ENCODE measurements at regions not wholly inside any gene's neighbourhood (a gene's known extent, or its start where the extent isn't known, plus 50 kb on each side); places are given as distances from the start of the nearest gene placed in this dataset.
"Not testable (repeated sequence)": the region's sequence is repeated elsewhere in the genome, so short reads cannot be mapped to it uniquely, and the experiment has no call there.

GRCh38 chr12:131313635-131314034 is 359.9 kb downstream of the ADGRD1 start:
- DNase-seq (ENCODE audit: low spot score): no peak

- no peak for DNase-seq (ENCODE audit: low spot score)
These were observed 360.9 kb downstream of the ADGRD1 start for GRCh38 chr12:131314524-131315090.

DNA sequence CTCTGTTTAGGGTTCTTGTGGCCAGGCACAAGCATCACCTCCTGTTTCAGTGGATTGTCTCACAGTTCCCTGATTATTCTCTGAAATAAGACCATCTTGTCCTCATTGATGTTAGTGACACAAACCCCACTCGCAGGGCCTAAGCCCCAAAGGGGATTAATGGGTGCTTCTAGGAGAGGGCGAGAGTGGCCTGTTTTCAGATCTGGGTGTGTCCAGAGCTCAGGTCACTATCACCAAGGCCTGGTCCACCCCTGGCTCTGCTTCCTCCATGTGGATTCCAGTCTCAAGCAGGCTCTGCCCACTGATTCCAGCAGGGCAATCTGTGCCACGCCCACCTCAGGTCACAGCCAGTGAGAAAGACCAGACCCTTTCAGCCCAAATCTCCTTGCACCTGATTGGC is 361.9 kb downstream of the ADGRD1 start:
- DNase-seq (ENCODE audit: low spot score): no peak

DNA sequence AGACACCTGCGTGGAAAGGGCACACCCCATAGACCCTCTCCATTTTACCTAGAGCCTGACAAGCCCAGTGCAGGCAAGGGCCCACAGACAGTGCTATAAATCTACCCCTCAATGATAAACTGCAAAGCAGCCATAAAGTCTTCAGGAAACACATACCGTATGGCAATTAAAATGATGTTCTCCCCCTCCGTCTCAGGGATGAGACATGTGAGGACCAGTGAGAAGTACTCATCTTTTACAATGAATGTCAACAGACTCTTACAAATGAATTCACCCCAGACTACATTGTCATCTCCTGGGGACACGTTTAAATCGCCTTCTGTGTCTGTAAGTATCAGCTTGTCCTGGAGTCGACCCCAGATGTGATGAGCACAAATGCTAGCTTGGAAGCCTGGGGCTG is 362.7 kb downstream of the ADGRD1 start:
- no peak for DNase-seq (ENCODE audit: low spot score)

- no peak for DNase-seq (ENCODE audit: low spot score)
These were observed 364.5 kb downstream of the ADGRD1 start for GRCh38 chr12:131318045-131318685.

- DNase-seq (ENCODE audit: low spot score): no peak
These were observed 368.3 kb downstream of the ADGRD1 start for GRCh38 chr12:131321988-131322387.

- not testable (repeated sequence) for DNase-seq (ENCODE audit: low spot score)
These were observed 368.8 kb downstream of the ADGRD1 start for GRCh38 chr12:131322460-131322859.

DNA sequence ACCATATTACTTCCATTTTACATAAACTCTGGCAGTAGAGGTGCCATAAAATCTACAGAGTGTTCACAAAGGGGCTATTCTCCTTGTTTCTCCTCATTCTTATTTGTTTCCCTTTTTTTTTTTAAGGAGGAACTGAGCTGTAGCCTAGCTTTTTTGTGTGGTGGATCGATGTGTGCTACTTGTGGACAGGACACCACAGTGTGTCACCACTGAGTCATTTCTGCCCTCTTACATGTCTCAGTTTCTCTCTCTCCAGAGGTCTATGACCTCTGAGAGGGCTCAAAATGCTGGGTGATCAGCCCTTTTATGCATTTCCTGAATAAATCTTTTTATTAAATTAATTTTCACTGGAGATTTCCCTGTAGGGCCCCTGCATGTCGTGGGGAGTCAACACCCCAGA is 370.2 kb downstream of the ADGRD1 start:
- DNase-seq (ENCODE audit: low spot score): no peak

DNA sequence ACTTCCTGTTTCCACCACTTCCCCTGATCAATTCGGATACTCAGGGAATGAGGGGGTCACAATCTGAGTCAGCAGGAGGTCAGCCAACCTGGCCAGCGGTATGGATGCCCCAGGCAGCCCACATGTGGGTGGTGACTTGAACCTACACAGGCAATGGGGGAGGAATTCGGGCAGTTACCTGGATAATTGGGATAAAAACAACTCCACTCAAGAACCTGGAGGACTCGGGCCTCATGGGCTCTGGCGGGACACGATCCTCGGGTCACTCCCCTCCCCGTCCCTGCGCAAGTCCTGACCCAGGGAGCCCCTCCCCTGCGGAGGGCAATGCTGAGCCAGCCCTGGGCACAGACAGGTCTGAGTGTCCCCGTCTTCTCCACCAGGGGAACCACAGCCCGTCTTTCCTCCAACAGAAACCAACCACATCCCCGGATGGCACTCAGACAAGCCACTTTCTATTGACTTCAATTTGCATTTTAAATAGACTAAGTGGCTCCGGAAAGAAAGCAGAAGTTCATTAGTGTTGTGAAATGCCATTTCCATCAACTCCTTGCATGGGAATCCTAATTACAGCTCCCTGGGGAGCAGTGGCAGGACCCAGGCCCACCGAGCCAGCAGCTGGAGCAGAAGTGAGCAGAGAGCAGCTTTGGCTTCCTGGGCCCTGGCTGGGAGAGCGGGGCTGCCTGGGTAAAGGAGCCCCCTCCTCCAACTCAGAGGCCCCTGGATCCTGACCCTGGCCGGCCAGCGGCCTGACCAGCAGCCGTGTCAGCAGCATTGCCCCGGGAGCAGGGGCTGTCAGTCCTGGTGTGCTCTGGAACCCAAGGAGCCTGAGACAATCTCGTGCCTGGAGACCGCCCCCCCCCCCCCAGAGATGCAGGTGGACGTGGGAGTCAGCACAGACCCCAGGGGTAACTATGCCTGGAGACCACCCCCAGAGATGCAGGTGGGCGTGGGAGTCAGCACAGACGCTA is 374.1 kb downstream of the ADGRD1 start:
- DNase-seq (ENCODE audit: low spot score): no peak

- DNase-seq (ENCODE audit: low spot score): not testable (repeated sequence)
These were observed 375.4 kb downstream of the ADGRD1 start for GRCh38 chr12:131328861-131329845.

- DNase-seq (ENCODE audit: low spot score): no peak
These were observed 376.6 kb downstream of the ADGRD1 start for GRCh38 chr12:131330106-131330815.

DNA sequence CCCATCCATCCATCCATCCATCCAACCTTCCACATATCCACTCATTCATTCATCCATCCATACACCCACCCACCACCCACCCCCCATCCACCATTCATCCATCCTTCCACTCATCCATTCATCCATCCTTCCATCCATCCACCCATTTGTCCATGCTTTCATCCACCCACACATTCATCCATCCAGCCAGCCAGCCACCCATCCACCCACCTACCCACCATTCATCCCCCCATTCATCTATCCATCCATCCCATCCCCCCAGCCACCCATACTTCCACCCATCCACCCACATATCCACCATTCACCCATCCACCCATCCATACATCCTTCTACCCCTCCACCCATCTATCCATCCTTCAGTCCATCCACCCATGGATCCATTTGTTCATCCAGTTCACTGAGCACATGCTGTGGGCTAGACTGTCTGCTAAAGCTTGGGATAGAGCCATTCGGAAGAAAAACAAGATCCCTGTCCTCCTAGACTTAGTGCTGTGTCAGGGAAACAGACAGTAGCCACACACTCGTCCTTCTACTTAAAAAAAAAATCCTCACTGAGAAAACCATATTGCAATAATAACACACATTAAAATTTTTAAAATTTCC is 377.5 kb downstream of the ADGRD1 start:
- DNase-seq (ENCODE audit: low spot score): no peak

- DNase-seq (ENCODE audit: low spot score): no peak
These were observed 378.5 kb downstream of the ADGRD1 start for GRCh38 chr12:131332224-131332623.

DNA sequence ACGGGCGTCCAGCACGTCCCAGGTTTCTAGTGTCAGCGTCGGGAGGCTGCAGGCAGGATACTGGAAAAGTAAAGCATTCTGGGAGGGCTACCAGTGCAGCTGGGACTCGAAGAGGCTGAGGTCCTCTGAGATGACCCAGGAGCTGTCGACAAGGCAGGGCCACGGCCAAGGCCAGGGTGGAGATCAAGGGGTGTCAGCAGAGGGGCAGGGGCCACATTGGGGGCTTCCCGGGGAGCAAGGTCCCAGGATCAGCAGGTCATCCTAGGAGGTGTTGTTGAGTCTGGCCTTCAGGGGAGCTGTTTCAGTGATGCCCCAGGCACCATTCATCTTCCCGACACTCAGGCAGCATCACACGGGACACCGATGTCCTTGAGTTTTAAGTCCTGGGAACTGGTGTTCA is 377.8 kb upstream of the SFSWAP start:
- DNase-seq (ENCODE audit: low spot score): no peak

GRCh38 chr12:131333621-131334440 is 377.1 kb upstream of the SFSWAP start:
- no peak for DNase-seq (ENCODE audit: low spot score)

DNA sequence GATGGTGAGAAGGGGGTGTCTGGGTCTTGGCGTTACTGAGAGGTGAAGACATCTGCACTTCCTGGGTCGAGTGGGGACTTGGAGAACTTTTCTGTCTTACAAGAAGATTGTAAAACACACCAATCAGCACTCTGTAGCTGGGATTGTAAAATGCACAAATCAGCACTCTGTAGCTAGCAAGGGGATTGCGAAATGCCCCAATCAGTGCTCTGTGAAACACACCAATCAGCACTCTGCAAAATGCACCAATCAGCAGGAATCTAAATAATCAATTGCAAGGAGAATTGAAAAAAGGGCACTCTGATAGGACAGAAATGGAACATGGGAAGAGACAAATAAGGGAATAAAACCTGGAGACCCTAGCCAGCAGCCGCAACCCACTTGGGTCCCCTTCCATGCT is 376.1 kb upstream of the SFSWAP start:
- DNase-seq (ENCODE audit: low spot score): no peak

DNA sequence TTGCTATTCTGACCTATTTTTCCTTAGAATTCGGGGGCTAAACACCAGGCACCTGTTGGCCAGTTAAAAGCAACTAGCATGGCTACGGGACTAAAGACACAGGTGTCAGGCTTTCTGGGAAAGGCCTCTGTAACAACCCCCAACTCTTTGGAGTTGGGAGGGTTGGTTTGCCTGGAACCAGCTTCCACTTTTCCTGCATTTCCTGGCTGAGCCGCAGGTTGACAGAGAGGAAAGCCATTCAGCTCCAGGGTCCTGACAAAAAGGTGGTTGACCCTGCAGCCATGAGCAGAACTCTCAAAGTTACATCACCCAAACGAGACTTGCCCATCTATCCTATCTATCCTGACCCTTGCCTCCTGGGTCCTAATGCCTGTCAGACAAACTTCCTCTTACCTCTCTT is 375.4 kb upstream of the SFSWAP start:
- no peak for DNase-seq (ENCODE audit: low spot score)

GRCh38 chr12:131337861-131338260 is 373.0 kb upstream of the SFSWAP start:
- not testable (repeated sequence) for DNase-seq (ENCODE audit: low spot score)

GRCh38 chr12:131340616-131341210 is 370.2 kb upstream of the SFSWAP start:
- no peak for DNase-seq (ENCODE audit: low spot score)
